ENCODE measurements at regions not wholly inside any gene's neighbourhood (a gene's known extent, or its start where the extent isn't known, plus 50 kb on each side); places are given as distances from the start of the nearest gene placed in this dataset.

GRCh38 chr12:33752854-33753253 lies 269.4 kb upstream of the ALG10 start:
- intact Hi-C loops (cut with DNase I): no loop called here
- TF ChIP-seq EP300 (IDR thresholded peaks at IDR 0.05): no peak
- TF ChIP-seq POLR2AphosphoS5 (IDR thresholded peaks at IDR 0.05): no peak
- TF ChIP-seq CTCF (IDR thresholded peaks at IDR 0.05): no peak
- TF ChIP-seq POLR2A (IDR thresholded peaks at IDR 0.05; ENCODE audit: low read depth): no peak
- H3K27me3 ChIP-seq: no peaks in the 10 kb centered on the region
- no peaks in the 10 kb centered on the region for H3K36me3 ChIP-seq
- H3K27ac ChIP-seq (replicated peaks in 1 of 4): no peak overlapping the region
- no peak overlapping the region for H3K4me3 ChIP-seq
- no peak for DNase-seq (ENCODE audit: extremely low spot score)
- 54% methylated on average over 1 of the region's 1 CpG for WGBS
- no peaks in the 10 kb centered on the region for H3K9me3 ChIP-seq
- no peaks in the 10 kb centered on the region for H3K4me1 ChIP-seq

GRCh38 chr12:33757701-33758100 lies 264.6 kb upstream of the ALG10 start:
- DNase-seq (ENCODE audit: extremely low spot score): no peak
- TF ChIP-seq POLR2AphosphoS5 (IDR thresholded peaks at IDR 0.05) (no peak), POLR2A (IDR thresholded peaks at IDR 0.05; ENCODE audit: low read depth) (no peak), EP300 (IDR thresholded peaks at IDR 0.05) (no peak), CTCF (IDR thresholded peaks at IDR 0.05) (no peak)
- Histone ChIP-seq H3K27ac (replicated peaks in 1 of 4) (no peak overlapping the region), H3K9me3 (no peaks in the 10 kb centered on the region), H3K4me1 (no peaks in the 10 kb centered on the region), H3K27me3 (no peaks in the 10 kb centered on the region), H3K4me3 (no peak overlapping the region), H3K36me3 (no peaks in the 10 kb centered on the region)
- 79% methylated on average over 3 of the region's 3 CpGs for WGBS
- intact Hi-C loops (cut with DNase I): no loop called here

GRCh38 chr12:33759279-33759678 lies 263.0 kb upstream of the ALG10 start:
- no peaks in the 10 kb centered on the region for H3K27me3 ChIP-seq
- no peak overlapping the region for H3K27ac ChIP-seq (replicated peaks in 1 of 4)
- no peaks in the 10 kb centered on the region for H3K9me3 ChIP-seq

GRCh38 chr12:33763331-33763730 lies 259.0 kb upstream of the ALG10 start:
- no peak overlapping the region for H3K4me3 ChIP-seq
- WGBS: 76% methylated on average over 4 of the region's 4 CpGs
- intact Hi-C loops (cut with DNase I): no loop called here
- no peak overlapping the region for H3K27ac ChIP-seq (replicated peaks in 1 of 4)
- DNase-seq (ENCODE audit: extremely low spot score): no peak
- no peaks in the 10 kb centered on the region for H3K9me3 ChIP-seq
- no peaks in the 10 kb centered on the region for H3K27me3 ChIP-seq
- no peak for TF ChIP-seq EP300 (IDR thresholded peaks at IDR 0.05)
- no peak for TF ChIP-seq CTCF (IDR thresholded peaks at IDR 0.05)
- no peak for TF ChIP-seq POLR2A (IDR thresholded peaks at IDR 0.05; ENCODE audit: low read depth)
- TF ChIP-seq POLR2AphosphoS5 (IDR thresholded peaks at IDR 0.05): no peak
- H3K4me1 ChIP-seq: no peaks in the 10 kb centered on the region
- no peaks in the 10 kb centered on the region for H3K36me3 ChIP-seq

More at GRCh38 chr12:33759279-33759678, 263.0 kb upstream of the ALG10 start:
- Histone ChIP-seq H3K4me1 (no peaks in the 10 kb centered on the region), H3K4me3 (no peak overlapping the region), H3K36me3 (no peaks in the 10 kb centered on the region)
- WGBS: 54% methylated on average over 2 of the region's 2 CpGs
- TF ChIP-seq POLR2A (IDR thresholded peaks at IDR 0.05; ENCODE audit: low read depth) (no peak), EP300 (IDR thresholded peaks at IDR 0.05) (no peak), CTCF (IDR thresholded peaks at IDR 0.05) (no peak), POLR2AphosphoS5 (IDR thresholded peaks at IDR 0.05) (no peak)
- no peak for DNase-seq (ENCODE audit: extremely low spot score)
- intact Hi-C loops (cut with DNase I): no loop called here

GRCh38 chr12:33770652-33771051 lies 251.6 kb upstream of the ALG10 start:
- no peaks in the 10 kb centered on the region for H3K9me3 ChIP-seq
- intact Hi-C loops (cut with DNase I): no loop called here
- no peak overlapping the region for H3K27ac ChIP-seq (replicated peaks in 1 of 4)
- H3K4me3 ChIP-seq: no peak overlapping the region
- no peaks in the 10 kb centered on the region for H3K4me1 ChIP-seq
- 81% methylated on average over 2 of the region's 2 CpGs for WGBS
- TF ChIP-seq POLR2AphosphoS5 (IDR thresholded peaks at IDR 0.05) (no peak), EP300 (IDR thresholded peaks at IDR 0.05) (no peak), POLR2A (IDR thresholded peaks at IDR 0.05; ENCODE audit: low read depth) (no peak), CTCF (IDR thresholded peaks at IDR 0.05) (no peak)
- H3K36me3 ChIP-seq: no peaks in the 10 kb centered on the region
- no peaks in the 10 kb centered on the region for H3K27me3 ChIP-seq
- DNase-seq (ENCODE audit: extremely low spot score): no peak

All from esophagus muscularis mucosa (tissue), 4 donors.